ENCODE measurements at regions not wholly inside any gene's neighbourhood (a gene's known extent, or its start where the extent isn't known, plus 50 kb on each side); places are given as distances from the start of the nearest gene placed in this dataset.

GRCh38 chr11:20251496-20251895 lies 91.2 kb upstream of the DBX1 start:
- DNase-seq (ENCODE audit: low read depth) = no peak
- POLR2A ChIA-PET = no interaction called here
- Histone ChIP-seq H3K27me3 (ENCODE audit: control insufficient read depth, insufficient read depth, low read length) (peaks cover 9% of the 10 kb centered on the region), H3K4me3 (ENCODE audit: low read depth, low read length) (no peak overlapping the region), H3K36me3 (ENCODE audit: control insufficient read depth, insufficient read depth, low read length) (no peaks in the 10 kb centered on the region)
- no peak for TF ChIP-seq CTCF (IDR thresholded peaks at IDR 0.05; ENCODE audit: insufficient read depth, low read depth, low read length)
- CTCF ChIA-PET = no interaction called here

GRCh38 chr11:20250644-20251247 lies 90.5 kb upstream of the DBX1 start:
- POLR2A ChIA-PET = no interaction called here
- Histone ChIP-seq H3K4me3 (ENCODE audit: low read depth, low read length) (no peak overlapping the region), H3K36me3 (ENCODE audit: control insufficient read depth, insufficient read depth, low read length) (no peaks in the 10 kb centered on the region), H3K27me3 (ENCODE audit: control insufficient read depth, insufficient read depth, low read length) (peaks cover 10% of the 10 kb centered on the region)
- TF ChIP-seq CTCF (IDR thresholded peaks at IDR 0.05; ENCODE audit: insufficient read depth, low read depth, low read length) = no peak
- no peak for DNase-seq (ENCODE audit: low read depth)
- CTCF ChIA-PET = no interaction called here

- Histone ChIP-seq H3K36me3 (ENCODE audit: control insufficient read depth, insufficient read depth, low read length) (no peaks in the 10 kb centered on the region), H3K27me3 (ENCODE audit: control insufficient read depth, insufficient read depth, low read length) (peaks cover 11% of the 10 kb centered on the region), H3K4me3 (ENCODE audit: low read depth, low read length) (no peak overlapping the region)
- no peak for DNase-seq (ENCODE audit: low read depth)
- CTCF ChIA-PET = no interaction called here
- POLR2A ChIA-PET = no interaction called here
- TF ChIP-seq CTCF (IDR thresholded peaks at IDR 0.05; ENCODE audit: insufficient read depth, low read depth, low read length) = no peak
These were observed 89.5 kb upstream of the DBX1 start for GRCh38 chr11:20249796-20250195.

GRCh38 chr11:20249378-20249777 lies 89.1 kb upstream of the DBX1 start:
- no peak for TF ChIP-seq CTCF (IDR thresholded peaks at IDR 0.05; ENCODE audit: insufficient read depth, low read depth, low read length)
- CTCF ChIA-PET = no interaction called here
- no peak for DNase-seq (ENCODE audit: low read depth)
- H3K27me3 ChIP-seq (ENCODE audit: control insufficient read depth, insufficient read depth, low read length) = peaks cover 11% of the 10 kb centered on the region
- POLR2A ChIA-PET = no interaction called here
- no peak overlapping the region for H3K4me3 ChIP-seq (ENCODE audit: low read depth, low read length)
- H3K36me3 ChIP-seq (ENCODE audit: control insufficient read depth, insufficient read depth, low read length) = no peaks in the 10 kb centered on the region

- no peak for DNase-seq (ENCODE audit: low read depth)
- no peak for TF ChIP-seq CTCF (IDR thresholded peaks at IDR 0.05; ENCODE audit: insufficient read depth, low read depth, low read length)
- POLR2A ChIA-PET = no interaction called here
- Histone ChIP-seq H3K36me3 (ENCODE audit: control insufficient read depth, insufficient read depth, low read length) (no peaks in the 10 kb centered on the region), H3K27me3 (ENCODE audit: control insufficient read depth, insufficient read depth, low read length) (peaks cover 9% of the 10 kb centered on the region), H3K4me3 (ENCODE audit: low read depth, low read length) (no peak overlapping the region)
- CTCF ChIA-PET = no interaction called here
These were observed 88.6 kb upstream of the DBX1 start for GRCh38 chr11:20248871-20249270.

All from BJ (cell line).